ENCODE measurements at regions not wholly inside any gene's neighbourhood (a gene's known extent, or its start where the extent isn't known, plus 50 kb on each side); places are given as distances from the start of the nearest gene placed in this dataset.

DNA sequence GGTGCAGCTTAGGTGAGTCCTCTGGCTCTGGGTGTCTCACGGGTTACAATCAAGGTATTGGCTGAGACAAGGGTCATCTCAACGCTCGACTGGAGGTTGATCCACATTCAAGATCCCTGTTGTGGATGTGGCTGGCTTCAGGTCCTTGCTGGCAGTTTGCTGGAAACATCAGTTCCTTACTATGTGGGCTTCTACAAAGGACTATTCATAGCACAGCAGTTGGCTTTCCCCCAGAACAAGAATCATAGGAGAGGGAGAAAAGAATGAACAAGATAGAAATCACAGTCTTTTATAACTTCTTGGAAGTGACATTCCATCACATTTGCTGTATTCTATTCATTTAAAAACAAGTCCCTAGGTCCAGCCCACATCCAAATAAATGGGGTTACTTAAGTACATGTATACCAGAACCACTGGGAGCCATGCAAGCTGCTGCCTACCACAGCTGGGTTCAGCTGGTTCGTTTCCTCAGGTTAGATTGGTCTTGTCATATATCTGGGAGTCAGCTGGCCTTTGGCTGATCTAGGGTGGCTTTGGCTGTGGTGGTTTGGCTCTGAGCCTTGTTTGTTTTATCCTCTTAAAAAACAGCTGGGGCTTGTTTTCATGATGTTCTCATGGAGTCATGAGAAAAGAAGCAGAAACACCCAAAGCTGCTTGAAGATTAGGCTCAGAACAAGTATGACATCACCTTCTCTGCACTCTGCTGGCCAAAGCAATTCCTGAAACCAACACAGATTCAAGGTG lies 433.2 kb upstream of the SPTLC3 start:
- no CpG with 5 or more reads among the region's 4 CpGs for WGBS (ENCODE audit: extremely low coverage, insufficient read length, low lambda C conversion rate)
- Histone ChIP-seq H2BK5ac (ENCODE audit: insufficient read length, low read length) (no peak overlapping the region), H2BK120ac (ENCODE audit: low read depth, low read length, poor library complexity, severe bottlenecking) (no peak overlapping the region), H3K79me1 (ENCODE audit: insufficient read depth, low read depth, low read length, poor library complexity, severe bottlenecking) (no peaks in the 10 kb centered on the region), H3K27ac (ENCODE audit: insufficient read length, low read depth, low read length) (no peak overlapping the region), H3K4me1 (ENCODE audit: insufficient read depth, low read length) (no peaks in the 10 kb centered on the region), H3K56ac (ENCODE audit: insufficient read length, low read depth, low read length) (no peak overlapping the region), H3K9ac (ENCODE audit: extremely low read depth, insufficient read length, low read length) (no peak overlapping the region), H2AFZ (ENCODE audit: low read length) (no peak overlapping the region), H4K5ac (ENCODE audit: insufficient read length, low read depth, low read length) (no peak overlapping the region), H3T11ph (ENCODE audit: low read length) (no peak overlapping the region), H3K23ac (ENCODE audit: insufficient read length, low read depth, low read length) (no peak overlapping the region), H4K8ac (replicated peaks; ENCODE audit: insufficient read length, low read depth, low read length) (no peak overlapping the region), H3K4ac (ENCODE audit: low read depth, low read length) (no peak overlapping the region), H3K14ac (ENCODE audit: insufficient read depth, low read length) (no peak overlapping the region), H2BK20ac (ENCODE audit: low read depth, low read length, poor library complexity, severe bottlenecking) (no peak overlapping the region), H2BK15ac (ENCODE audit: low read depth, low read length) (no peak overlapping the region), H2BK12ac (ENCODE audit: insufficient read length, low read depth, low read length) (no peak overlapping the region), H3K9me3 (ENCODE audit: control insufficient read depth, low read depth, low read length) (no peaks in the 10 kb centered on the region), H3K79me2 (ENCODE audit: insufficient read depth, low read length) (no peaks in the 10 kb centered on the region), H4K91ac (ENCODE audit: insufficient read length, low read depth, low read length) (no peak overlapping the region), H4K20me1 (ENCODE audit: control insufficient read depth, insufficient read depth, insufficient read length) (no peaks in the 10 kb centered on the region), H3K4me2 (ENCODE audit: insufficient read depth, insufficient read length, low read length) (no peak overlapping the region), H3K18ac (ENCODE audit: insufficient read length, low read depth, low read length) (no peak overlapping the region), H2AK5ac (ENCODE audit: insufficient read length, low read length) (no peak overlapping the region), H3K23me2 (ENCODE audit: insufficient read length, low read depth, low read length, poor library complexity, severe bottlenecking) (no peaks in the 10 kb centered on the region), H3K27me3 (ENCODE audit: insufficient read depth, low read length) (no peaks in the 10 kb centered on the region; the same call in 1 of the 2 replicates)
- TF ChIP-seq, protein P1, sequence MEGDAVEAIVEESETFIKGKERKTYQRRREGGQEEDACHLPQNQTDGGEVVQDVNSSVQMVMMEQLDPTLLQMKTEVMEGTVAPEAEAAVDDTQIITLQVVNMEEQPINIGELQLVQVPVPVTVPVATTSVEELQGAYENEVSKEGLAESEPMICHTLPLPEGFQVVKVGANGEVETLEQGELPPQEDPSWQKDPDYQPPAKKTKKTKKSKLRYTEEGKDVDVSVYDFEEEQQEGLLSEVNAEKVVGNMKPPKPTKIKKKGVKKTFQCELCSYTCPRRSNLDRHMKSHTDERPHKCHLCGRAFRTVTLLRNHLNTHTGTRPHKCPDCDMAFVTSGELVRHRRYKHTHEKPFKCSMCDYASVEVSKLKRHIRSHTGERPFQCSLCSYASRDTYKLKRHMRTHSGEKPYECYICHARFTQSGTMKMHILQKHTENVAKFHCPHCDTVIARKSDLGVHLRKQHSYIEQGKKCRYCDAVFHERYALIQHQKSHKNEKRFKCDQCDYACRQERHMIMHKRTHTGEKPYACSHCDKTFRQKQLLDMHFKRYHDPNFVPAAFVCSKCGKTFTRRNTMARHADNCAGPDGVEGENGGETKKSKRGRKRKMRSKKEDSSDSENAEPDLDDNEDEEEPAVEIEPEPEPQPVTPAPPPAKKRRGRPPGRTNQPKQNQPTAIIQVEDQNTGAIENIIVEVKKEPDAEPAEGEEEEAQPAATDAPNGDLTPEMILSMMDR (conservative IDR thresholded peaks at IDR 0.05) = no peak
- Mint-ChIP-seq H3K9me3 (no peaks in the 10 kb centered on the region), H3K4me3 (no peak overlapping the region), H3K27me3 (ENCODE audit: low read depth) (no peaks in the 10 kb centered on the region), H3K36me3 (ENCODE audit: insufficient read depth in 1 of 3, low read depth in 3 of 3) (no peaks in the 10 kb centered on the region), H3K4me1 (no peaks in the 10 kb centered on the region), H3K27ac (no peak overlapping the region; a peak in 1 of 7 replicates)
- no peak for DNase-seq
